H1 (cell line): ENCODE measurements at regions not wholly inside any gene's neighbourhood (a gene's known extent, or its start where the extent isn't known, plus 50 kb on each side); places are given as distances from the start of the nearest gene placed in this dataset.

Source experiments
- CTCF ChIA-PET: fragments of 300-600 bp; sonication (Branson Sonifier 250); formaldehyde crosslinking; loops from one replicate; lab custom pipeline; 2021; ENCODE audit not compliant: partially characterized antibody; lab: Charles Lee
- POLR2A ChIA-PET: fragments of 300-600 bp; sonication (Branson Sonifier 250); formaldehyde crosslinking; loops from one replicate; lab custom pipeline; 2021; ENCODE audit warnings: inconsistent platforms; ENCODE audit not compliant: partially characterized antibody; lab: Charles Lee
- DNase-seq, 2 experiments: peaks; one replicate each; pipeline versions ENCODE4 v3.0.0 to v3.0.0-alpha.2; 2010 to 2022; ENCODE audit warnings: low spot score in 2 of 2, low read depth in 1 of 2, mixed read lengths in 1 of 2
- FAIRE-seq: peaks from 2 replicates; lab custom pipeline; 2011; peaks lifted over from hg19 to GRCh38; lab: Jason Lieb, UNC
- H2AFZ ChIP-seq: 2 replicates; pipeline ENCODE4 v1.8.1; 2012; ENCODE audit warnings: low read length, inconsistent platforms
- H2AK5ac ChIP-seq: 2 replicates; pipeline ENCODE4 v1.6.1; 2013; ENCODE audit warnings: low read depth, low read length
- H2BK120ac ChIP-seq: replicated peaks from 2 replicates; pipeline ENCODE3; 2013; ENCODE audit warnings: low read depth, low read length, inconsistent platforms
- H2BK12ac ChIP-seq: 2 replicates; pipeline ENCODE4 v1.6.1; 2013; ENCODE audit warnings: low read depth, low read length
- H2BK15ac ChIP-seq: 2 replicates; pipeline ENCODE4 v1.6.1; 2013; ENCODE audit warnings: low read length
- H2BK20ac ChIP-seq: 2 replicates; pipeline ENCODE4 v1.6.1; 2013; ENCODE audit warnings: low read length
- H2BK5ac ChIP-seq: 2 replicates; pipeline ENCODE4 v1.6.1; 2013; ENCODE audit warnings: low read depth, low read length
- H3K14ac ChIP-seq: 2 replicates; pipeline ENCODE4 v1.6.1; 2013; ENCODE audit warnings: inconsistent platforms; ENCODE audit not compliant: insufficient read length
- H3K18ac ChIP-seq: 2 replicates; pipeline ENCODE4 v1.6.1; 2013; ENCODE audit warnings: low read length; ENCODE audit errors: extremely low read depth
- H3K23ac ChIP-seq: 2 replicates; pipeline ENCODE4 v1.6.1; 2013; ENCODE audit warnings: inconsistent platforms; ENCODE audit not compliant: insufficient read length
- H3K23me2 ChIP-seq: 2 replicates; pipeline ENCODE4 v1.6.1; 2013; ENCODE audit warnings: low read depth, low read length
- H3K27ac ChIP-seq: 2 replicates; pipeline ENCODE4 v1.6.1; 2011; ENCODE audit warnings: low read depth, low read length, inconsistent platforms
- H3K27me3 ChIP-seq, 4 experiments: replicated peaks in 1 of 4; 1 replicate in 1 of 4; 2 replicates in 3 of 4; pipeline versions ENCODE4 v1.6.1 to v1.8.1; 2011 to 2013; ENCODE audit warnings: low read length in 3 of 4, mild to moderate bottlenecking in 3 of 4, inconsistent platforms in 2 of 4, mixed read lengths in 2 of 4, moderate library complexity in 1 of 4; ENCODE audit not compliant: control insufficient read depth in 3 of 4, insufficient read depth in 3 of 4; ENCODE audit errors: extremely low read depth in 1 of 4
- H3K36me3 ChIP-seq, 4 experiments: 2 replicates each; pipeline versions ENCODE4 v1.6.1 to v1.8.1; 2011 to 2013; ENCODE audit warnings: mild to moderate bottlenecking in 4 of 4, low read length in 3 of 4, moderate library complexity in 2 of 4, control low read depth in 1 of 4, inconsistent platforms in 1 of 4; ENCODE audit not compliant: insufficient read depth in 4 of 4, control insufficient read depth in 2 of 4
- H3K4ac ChIP-seq: replicated peaks from 2 replicates; pipeline ENCODE3; 2013; ENCODE audit warnings: low read length, low read depth, mixed read lengths, inconsistent platforms; ENCODE audit not compliant: insufficient read length
- H3K4me1 ChIP-seq, 4 experiments: replicated peaks in 1 of 4; 1 replicate in 1 of 4; 2 replicates in 3 of 4; pipeline versions ENCODE4 v1.6.1 to v1.8.1; 2011 to 2013; ENCODE audit warnings: low read length in 3 of 4, inconsistent platforms in 2 of 4, mixed read lengths in 1 of 4; ENCODE audit not compliant: insufficient read depth in 4 of 4, control insufficient read depth in 3 of 4
- H3K4me2 ChIP-seq, 2 experiments: 2 replicates each; pipeline versions ENCODE4 v1.6.1 to v1.8.1; 2011 to 2013; ENCODE audit warnings: low read depth in 2 of 2, low read length in 2 of 2, control low read depth in 1 of 2, inconsistent platforms in 1 of 2, mild to moderate bottlenecking in 1 of 2; ENCODE audit not compliant: insufficient read depth in 1 of 2
- H3K4me3 ChIP-seq, 4 experiments: fragments of 200-600, 300-600 bp in 1 of 4; sonication (generic), shearing (Covaris generic), sonication (Bioruptor Twin) in 1 of 4; 2 replicates each; pipeline versions ENCODE4 v1.5.1 to v1.8.1; 2011 to 2016; ENCODE audit warnings: low read length in 4 of 4, low read depth in 3 of 4, control low read depth in 2 of 4, inconsistent platforms in 2 of 4, mild to moderate bottlenecking in 2 of 4, mixed read lengths in 1 of 4, moderate library complexity in 1 of 4; ENCODE audit not compliant: insufficient read depth in 2 of 4; ENCODE audit errors: extremely low read depth in 1 of 4
- H3K56ac ChIP-seq: replicated peaks from 2 replicates; pipeline ENCODE3; 2013; ENCODE audit warnings: low read depth, mild to moderate bottlenecking, mixed read lengths, low read length, inconsistent platforms; ENCODE audit not compliant: insufficient read length
- H3K79me1 ChIP-seq: 2 replicates; pipeline ENCODE4 v1.6.1; 2013; ENCODE audit warnings: low read depth, low read length, control low read depth
- H3K79me2 ChIP-seq, 2 experiments: 2 replicates each; pipeline versions ENCODE4 v1.6.1 to v1.8.1; 2012 to 2013; ENCODE audit warnings: low read length in 2 of 2, mild to moderate bottlenecking in 2 of 2, inconsistent platforms in 1 of 2; ENCODE audit not compliant: insufficient read depth in 2 of 2, control insufficient read depth in 1 of 2
- H3K9ac ChIP-seq, 4 experiments: replicated peaks in 1 of 4; 1 replicate in 1 of 4; 2 replicates in 3 of 4; pipeline versions ENCODE4 v1.6.1 to v1.8.1; 2011 to 2013; ENCODE audit warnings: low read depth in 3 of 4, low read length in 3 of 4, control low read depth in 2 of 4, mild to moderate bottlenecking in 2 of 4, moderate library complexity in 2 of 4, inconsistent platforms in 1 of 4; ENCODE audit errors: extremely low read depth in 1 of 4
- H3K9me3 ChIP-seq, 2 experiments: 2 replicates each; pipeline versions ENCODE4 v1.6.1 to v1.8.1; 2012 to 2013; ENCODE audit warnings: mild to moderate bottlenecking in 2 of 2, moderate library complexity in 2 of 2, control low read depth in 1 of 2, inconsistent platforms in 1 of 2, low read depth in 1 of 2, low read length in 1 of 2, mixed read lengths in 1 of 2; ENCODE audit not compliant: insufficient read depth in 2 of 2
- H4K20me1 ChIP-seq, 2 experiments: replicated peaks in 1 of 2; 2 replicates each; pipeline versions ENCODE3 to v1.8.1; 2011 to 2013; ENCODE audit warnings: inconsistent platforms in 2 of 2, low read length in 2 of 2, mild to moderate bottlenecking in 1 of 2; ENCODE audit not compliant: insufficient read depth in 2 of 2, control insufficient read depth in 1 of 2
- H4K5ac ChIP-seq: 2 replicates; pipeline ENCODE4 v1.6.1; 2013; ENCODE audit warnings: low read length, low read depth, mixed read lengths, inconsistent platforms; ENCODE audit not compliant: insufficient read length
- H4K8ac ChIP-seq: 2 replicates; pipeline ENCODE4 v1.8.0; 2013; ENCODE audit warnings: mild to moderate bottlenecking, moderate library complexity, low read length, inconsistent platforms; ENCODE audit not compliant: insufficient read depth; ENCODE audit errors: extremely low read depth
- H4K91ac ChIP-seq: replicated peaks from 2 replicates; pipeline ENCODE3; 2013; ENCODE audit warnings: low read length, mixed read lengths, inconsistent platforms; ENCODE audit not compliant: insufficient read length
- KDM4A ChIP-seq: IDR thresholded peaks from one replicate; pipeline ENCODE4 v1.7.1; 2012; ENCODE audit warnings: low read depth, mild to moderate bottlenecking, moderate library complexity, low read length, inconsistent platforms; ENCODE audit not compliant: severe bottlenecking
- KDM5A ChIP-seq: fragments of 200-600 bp; IDR thresholded peaks from 2 replicates; pipeline ENCODE4 v1.7.1; 2012; ENCODE audit warnings: mild to moderate bottlenecking, low read length, inconsistent platforms, mixed read lengths
- RXRA ChIP-seq: IDR thresholded peaks from 2 replicates; pipeline ENCODE4 v1.6.1; 2011; ENCODE audit warnings: low read depth, mild to moderate bottlenecking, low read length, moderate library complexity; ENCODE audit not compliant: insufficient read depth
- SP1 ChIP-seq: IDR thresholded peaks from 2 replicates; pipeline ENCODE4 v1.6.1; 2011; ENCODE audit warnings: low read depth, low read length
- TCF12 ChIP-seq: IDR thresholded peaks from 2 replicates; pipeline ENCODE4 v1.6.1; 2011; ENCODE audit warnings: low read depth, mild to moderate bottlenecking, low read length
- TEAD4 ChIP-seq: IDR thresholded peaks from 2 replicates; pipeline ENCODE4 v1.6.1; 2012; ENCODE audit warnings: low read depth, low read length, inconsistent platforms, mixed read lengths
- WGBS, 2 experiments: shearing (Covaris generic) in 1 of 2; methylation state at CpG; one replicate each; pipeline versions ENCODE4 v1.1.6 to v1.1.7; 2013 to 2015; ENCODE audit warnings: low lambda C conversion rate in 2 of 2, mixed read lengths in 2 of 2, inconsistent platforms in 1 of 2, low coverage in 1 of 2, missing lambda C conversion rate in 1 of 2; ENCODE audit not compliant: insufficient replicate concordance in 2 of 2, insufficient coverage in 1 of 2, insufficient read length in 1 of 2; ENCODE audit errors: extremely low coverage in 1 of 2, missing lambda C conversion rate in 1 of 2; 5-methylcytosine and 5-hydroxymethylcytosine counted together
- TF ChIP-seq, protein P1 (sequence below): IDR thresholded peaks from 2 replicates; pipeline ENCODE4 v1.6.1; 2011; ENCODE audit warnings: low read depth, mild to moderate bottlenecking, low read length; ENCODE audit not compliant: insufficient read depth
- TF ChIP-seq, protein P2 (sequence below), 3 experiments: IDR thresholded peaks; 1 replicate in 2 of 3; 2 replicates in 1 of 3; pipeline versions ENCODE4 v1.5.1 to v1.6.1; 2011; ENCODE audit warnings: low read length in 3 of 3, mild to moderate bottlenecking in 3 of 3, inconsistent platforms in 2 of 3, low read depth in 1 of 3, moderate library complexity in 1 of 3; ENCODE audit not compliant: insufficient read depth in 1 of 3; ENCODE audit errors: control extremely low read depth in 1 of 3
- TF ChIP-seq, protein P3 (sequence below): IDR thresholded peaks from 2 replicates; pipeline ENCODE4 v1.6.1; 2012; ENCODE audit warnings: low read length, inconsistent platforms

DNA sequence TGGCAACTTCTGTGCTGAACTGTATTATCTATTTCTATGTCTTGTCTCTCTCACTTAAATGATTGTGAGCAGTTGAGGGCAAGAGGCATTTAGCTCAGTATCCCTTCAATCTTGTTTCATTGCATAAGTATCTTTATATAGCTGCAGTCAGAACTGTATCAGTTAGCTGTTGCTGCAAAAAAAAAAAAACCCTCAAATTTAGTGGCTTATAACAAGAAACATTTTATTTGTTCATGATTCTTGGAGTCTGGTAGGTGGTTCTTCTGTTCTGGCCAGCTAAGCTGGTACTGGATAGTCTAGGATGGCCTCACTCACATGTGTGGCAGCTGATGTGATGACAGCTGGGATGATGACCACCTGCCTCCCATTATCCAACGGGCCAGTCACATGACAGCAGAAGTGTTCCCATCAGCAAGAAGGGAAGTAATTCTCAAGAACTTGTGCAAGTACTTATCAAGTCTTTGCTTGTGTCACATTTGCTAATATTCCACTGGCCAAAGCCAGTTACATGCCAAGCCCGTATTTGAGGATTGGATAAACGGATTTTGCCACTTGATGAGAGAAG, 67.8 kb downstream of the SLC4A3 start:
- no peak for FAIRE-seq
- Histone ChIP-seq H3K56ac (no peak overlapping the region), H3K14ac (no peak overlapping the region), H4K5ac (no peak overlapping the region), H3K27me3 (no peaks in the 10 kb centered on the region), H2BK120ac (no peak overlapping the region), H3K27ac (no peak overlapping the region), H2BK12ac (no peak overlapping the region), H3K4ac (no peak overlapping the region), H4K8ac (no peak overlapping the region), H2AFZ (no peak overlapping the region), H3K9ac (no peak overlapping the region), H3K36me3 (no peaks in the 10 kb centered on the region), H3K4me3 (no peak overlapping the region), H3K4me1 (peaks cover 0 to 6% (median 1%) of the 10 kb centered on the region in 4 experiments; a peak in 5 of 7 replicates), H3K79me1 (no peaks in the 10 kb centered on the region), H3K23me2 (no peaks in the 10 kb centered on the region), H3K23ac (no peak overlapping the region), H3K9me3 (no peaks in the 10 kb centered on the region; a peak in 1 of 4 replicates), H2AK5ac (no peak overlapping the region), H4K20me1 (no peaks in the 10 kb centered on the region), H2BK15ac (no peak overlapping the region), H2BK20ac (no peak overlapping the region), H4K91ac (no peak overlapping the region), H3K4me2 (no peak overlapping the region), H3K79me2 (no peaks in the 10 kb centered on the region), H3K18ac (no peak overlapping the region), H2BK5ac (no peak overlapping the region)
- no peak for TF ChIP-seq TCF12
- TF ChIP-seq KDM5A = no peak
- TF ChIP-seq, protein P1, sequence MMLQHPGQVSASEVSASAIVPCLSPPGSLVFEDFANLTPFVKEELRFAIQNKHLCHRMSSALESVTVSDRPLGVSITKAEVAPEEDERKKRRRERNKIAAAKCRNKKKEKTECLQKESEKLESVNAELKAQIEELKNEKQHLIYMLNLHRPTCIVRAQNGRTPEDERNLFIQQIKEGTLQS = no peak
- TF ChIP-seq, protein P2, sequence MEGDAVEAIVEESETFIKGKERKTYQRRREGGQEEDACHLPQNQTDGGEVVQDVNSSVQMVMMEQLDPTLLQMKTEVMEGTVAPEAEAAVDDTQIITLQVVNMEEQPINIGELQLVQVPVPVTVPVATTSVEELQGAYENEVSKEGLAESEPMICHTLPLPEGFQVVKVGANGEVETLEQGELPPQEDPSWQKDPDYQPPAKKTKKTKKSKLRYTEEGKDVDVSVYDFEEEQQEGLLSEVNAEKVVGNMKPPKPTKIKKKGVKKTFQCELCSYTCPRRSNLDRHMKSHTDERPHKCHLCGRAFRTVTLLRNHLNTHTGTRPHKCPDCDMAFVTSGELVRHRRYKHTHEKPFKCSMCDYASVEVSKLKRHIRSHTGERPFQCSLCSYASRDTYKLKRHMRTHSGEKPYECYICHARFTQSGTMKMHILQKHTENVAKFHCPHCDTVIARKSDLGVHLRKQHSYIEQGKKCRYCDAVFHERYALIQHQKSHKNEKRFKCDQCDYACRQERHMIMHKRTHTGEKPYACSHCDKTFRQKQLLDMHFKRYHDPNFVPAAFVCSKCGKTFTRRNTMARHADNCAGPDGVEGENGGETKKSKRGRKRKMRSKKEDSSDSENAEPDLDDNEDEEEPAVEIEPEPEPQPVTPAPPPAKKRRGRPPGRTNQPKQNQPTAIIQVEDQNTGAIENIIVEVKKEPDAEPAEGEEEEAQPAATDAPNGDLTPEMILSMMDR (IDR thresholded peaks at IDR 0.05; ENCODE audit: control extremely low read depth in 1 of 3, insufficient read depth in 1 of 3, low read depth in 1 of 3, low read length in 3 of 3) = no peak
- no peak for TF ChIP-seq RXRA
- no peak for TF ChIP-seq TEAD4
- TF ChIP-seq, protein P3, sequence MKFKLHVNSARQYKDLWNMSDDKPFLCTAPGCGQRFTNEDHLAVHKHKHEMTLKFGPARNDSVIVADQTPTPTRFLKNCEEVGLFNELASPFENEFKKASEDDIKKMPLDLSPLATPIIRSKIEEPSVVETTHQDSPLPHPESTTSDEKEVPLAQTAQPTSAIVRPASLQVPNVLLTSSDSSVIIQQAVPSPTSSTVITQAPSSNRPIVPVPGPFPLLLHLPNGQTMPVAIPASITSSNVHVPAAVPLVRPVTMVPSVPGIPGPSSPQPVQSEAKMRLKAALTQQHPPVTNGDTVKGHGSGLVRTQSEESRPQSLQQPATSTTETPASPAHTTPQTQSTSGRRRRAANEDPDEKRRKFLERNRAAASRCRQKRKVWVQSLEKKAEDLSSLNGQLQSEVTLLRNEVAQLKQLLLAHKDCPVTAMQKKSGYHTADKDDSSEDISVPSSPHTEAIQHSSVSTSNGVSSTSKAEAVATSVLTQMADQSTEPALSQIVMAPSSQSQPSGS = no peak
- TF ChIP-seq KDM4A = no peak
- TF ChIP-seq SP1 = no peak
- POLR2A ChIA-PET = interaction anchor here (0.6 kb wide), 1 partner anchor 153 kb away, joined by 3 read pairs; no protein-coding TSS in a partner anchor
- 88% methylated on average over 3 of the region's 3 CpGs; no CpG with 5 or more reads in 1 of the 2 experiments for WGBS, 2 experiments
- no peak for DNase-seq
- CTCF ChIA-PET = interaction anchor here (0.8 to 1.7 kb wide), 3 partner anchors 51 to 76 kb away, joined by 4 to 6 read pairs (median 4); no protein-coding TSS in a partner anchor
